CD4-positive, alpha-beta T cell treated with Interleukin-17A for 1 hour (primary cell): ENCODE measurements at regions not wholly inside any gene's neighbourhood (a gene's known extent, or its start where the extent isn't known, plus 50 kb on each side); places are given as distances from the start of the nearest gene placed in this dataset.
"Not testable (repeated sequence)": the region's sequence is repeated elsewhere in the genome, so short reads cannot be mapped to it uniquely, and the experiment has no call there.

Experiments
- DNase-seq: peaks from one replicate; pipeline ENCODE4 v3.0.0-alpha.2; 2020

- no peak for DNase-seq
These were observed 422.6 kb upstream of the CD180 start for GRCh38 chr5:67619235-67619634.

- no peak for DNase-seq
These were observed 420.5 kb upstream of the CD180 start for GRCh38 chr5:67617051-67617450.

- DNase-seq, result no peak
These were observed 416.4 kb upstream of the CD180 start for GRCh38 chr5:67612961-67613360.

- DNase-seq, result no peak
These were observed 413.8 kb upstream of the CD180 start for GRCh38 chr5:67610186-67610912.

- DNase-seq, result no peak
These were observed 411.4 kb upstream of the CD180 start for GRCh38 chr5:67607958-67608357.

- no peak for DNase-seq
These were observed 410.0 kb upstream of the CD180 start for GRCh38 chr5:67606586-67606947.

GRCh38 chr5:67605730-67606585 is 409.4 kb upstream of the CD180 start:
- DNase-seq, result no peak

- DNase-seq, result no peak
These were observed 394.9 kb upstream of the CD180 start for GRCh38 chr5:67591491-67591890.

GRCh38 chr5:67588389-67588788 is 391.8 kb upstream of the CD180 start:
- no peak for DNase-seq

GRCh38 chr5:67581203-67581602 is 384.6 kb upstream of the CD180 start:
- no peak for DNase-seq

GRCh38 chr5:67578011-67578410 is 381.4 kb upstream of the CD180 start:
- no peak for DNase-seq

- DNase-seq, result no peak
These were observed 380.8 kb upstream of the CD180 start for GRCh38 chr5:67577424-67577823.

- DNase-seq, result no peak
These were observed 379.5 kb upstream of the CD180 start for GRCh38 chr5:67576112-67576511.

- DNase-seq, result no peak
These were observed 378.5 kb upstream of the CD180 start for GRCh38 chr5:67575087-67575486.

- no peak for DNase-seq
These were observed 364.7 kb upstream of the CD180 start for GRCh38 chr5:67561151-67561932.

- no peak for DNase-seq
These were observed 356.2 kb upstream of the CD180 start for GRCh38 chr5:67552773-67553172.

- DNase-seq, result no peak
These were observed 353.3 kb upstream of the CD180 start for GRCh38 chr5:67549947-67550346.

- no peak for DNase-seq
These were observed 352.7 kb upstream of the CD180 start for GRCh38 chr5:67549296-67549618.

GRCh38 chr5:67548520-67549295 is 352.1 kb upstream of the CD180 start:
- no peak for DNase-seq

- no peak for DNase-seq
These were observed 351.1 kb upstream of the CD180 start for GRCh38 chr5:67547682-67548081.

- not testable (repeated sequence) for DNase-seq
These were observed 348.3 kb upstream of the CD180 start for GRCh38 chr5:67544942-67545341.

- DNase-seq, result no peak
These were observed 347.2 kb upstream of the CD180 start for GRCh38 chr5:67543720-67544270.

- no peak for DNase-seq
These were observed 345.9 kb upstream of the CD180 start for GRCh38 chr5:67542479-67542878.
